IMR-90 (cell line): ENCODE measurements at regions not wholly inside any gene's neighbourhood (a gene's known extent, or its start where the extent isn't known, plus 50 kb on each side); places are given as distances from the start of the nearest gene placed in this dataset.

ENCODE experiments used
- ATAC-seq: fragments of 200-7000 bp; cut with Tn5 transposase; 2 replicates; pipeline ENCODE4 v1.9.1; 2020; ENCODE audit warnings: low read depth, mild to moderate bottlenecking, moderate library complexity
- BruUV-seq: library from RNA; stranded (reverse); fragments of 400-500 nt; replicated peaks from 2 replicates; lab custom pipeline; 2021; lab: Mats Ljungman, UMichigan
- CTCF ChIA-PET: fragments of 300-600 bp; formaldehyde crosslinking; extraction: SDS; loops from one replicate; lab custom pipeline; 2021; ENCODE audit warnings: antibody characterized with exemption; lab: Yijun Ruan, JAX
- POLR2A ChIA-PET: fragments of 300-600 bp; sonication (Branson Sonifier 250); formaldehyde crosslinking; loops from one replicate; lab custom pipeline; 2022; ENCODE audit warnings: antibody characterized with exemption; ENCODE audit not compliant: unreplicated experiment; lab: Charles Lee
- DNase-seq: peaks from one replicate; pipeline ENCODE4 v3.0.0; 2013
- H2AFZ ChIP-seq: replicated peaks from 2 replicates; pipeline ENCODE3; 2013; ENCODE audit warnings: low read length, mild to moderate bottlenecking; ENCODE audit not compliant: poor library complexity
- H2AK5ac ChIP-seq: 2 replicates; pipeline ENCODE4 v1.6.1; 2013; ENCODE audit warnings: low read depth, low read length, inconsistent platforms
- H2AK9ac ChIP-seq: replicated peaks from 2 replicates; pipeline ENCODE3; 2013; ENCODE audit warnings: mild to moderate bottlenecking, low read depth, low read length, moderate library complexity; ENCODE audit not compliant: poor library complexity
- H2BK120ac ChIP-seq: 2 replicates; pipeline ENCODE4 v1.6.1; 2013; ENCODE audit warnings: low read depth, low read length, inconsistent platforms
- H2BK15ac ChIP-seq: 3 replicates; pipeline ENCODE4 v1.6.1; 2013; ENCODE audit warnings: low read depth, low read length, inconsistent platforms
- H2BK20ac ChIP-seq: 2 replicates; pipeline ENCODE4 v1.6.1; 2013; ENCODE audit warnings: low read depth, mild to moderate bottlenecking, inconsistent platforms, low read length, moderate library complexity
- H2BK5ac ChIP-seq: 2 replicates; pipeline ENCODE4 v1.6.1; 2013; ENCODE audit warnings: mild to moderate bottlenecking, low read depth, low read length, inconsistent platforms; ENCODE audit not compliant: poor library complexity, severe bottlenecking
- H3K14ac ChIP-seq: replicated peaks from 2 replicates; pipeline ENCODE4 v1.6.1; 2013; ENCODE audit warnings: low read depth, low read length, inconsistent platforms
- H3K18ac ChIP-seq: 2 replicates; pipeline ENCODE4 v1.6.1; 2013; ENCODE audit warnings: low read depth, low read length, control low read depth
- H3K23ac ChIP-seq: 2 replicates; pipeline ENCODE4 v1.6.1; 2013; ENCODE audit warnings: low read depth, low read length, inconsistent platforms
- H3K27ac ChIP-seq: 2 replicates; pipeline ENCODE4 v1.5.1; 2013; ENCODE audit warnings: mild to moderate bottlenecking, control low read depth, low read length; ENCODE audit not compliant: insufficient read depth
- H3K27me3 ChIP-seq: 2 replicates; pipeline ENCODE4 v1.6.1; 2013; ENCODE audit warnings: low read length; ENCODE audit not compliant: control insufficient read depth, insufficient read depth
- H3K36me3 ChIP-seq: 2 replicates; pipeline ENCODE4 v1.6.1; 2013; ENCODE audit warnings: low read length, mixed read lengths; ENCODE audit not compliant: control insufficient read depth, insufficient read depth
- H3K4ac ChIP-seq: 2 replicates; pipeline ENCODE4 v1.6.1; 2013; ENCODE audit warnings: low read depth, low read length, inconsistent platforms
- H3K4me1 ChIP-seq: 2 replicates; pipeline ENCODE4 v1.6.1; 2013; ENCODE audit warnings: low read length, mixed read lengths; ENCODE audit not compliant: control insufficient read depth, insufficient read depth
- H3K4me2 ChIP-seq: 2 replicates; pipeline ENCODE4 v1.6.1; 2013; ENCODE audit warnings: low read depth, mild to moderate bottlenecking, control low read depth, low read length, moderate library complexity
- H3K4me3 ChIP-seq: 2 replicates; pipeline ENCODE4 v1.5.1; 2013; ENCODE audit warnings: low read depth, mild to moderate bottlenecking, control low read depth, low read length, moderate library complexity; ENCODE audit not compliant: insufficient read depth
- H3K56ac ChIP-seq: 2 replicates; pipeline ENCODE4 v1.6.1; 2013; ENCODE audit warnings: low read length, inconsistent platforms; ENCODE audit not compliant: insufficient read depth; ENCODE audit errors: extremely low read depth
- H3K79me1 ChIP-seq, 2 experiments: 2 replicates each; pipeline ENCODE4 v1.6.1; 2013; ENCODE audit warnings: low read length in 2 of 2, inconsistent platforms in 1 of 2, low read depth in 1 of 2
- H3K9ac ChIP-seq: 2 replicates; pipeline ENCODE4 v1.6.1; 2013; ENCODE audit warnings: low read depth, low read length, control low read depth
- H3K9me1 ChIP-seq: 2 replicates; pipeline ENCODE4 v1.6.1; 2013; ENCODE audit warnings: low read length, inconsistent platforms; ENCODE audit not compliant: insufficient read depth
- H3K9me3 ChIP-seq: 2 replicates; pipeline ENCODE4 v1.6.1; 2013; ENCODE audit warnings: low read length; ENCODE audit not compliant: control insufficient read depth, insufficient read depth
- H4K20me1 ChIP-seq: 2 replicates; pipeline ENCODE4 v1.6.1; 2013; ENCODE audit warnings: low read length, inconsistent platforms; ENCODE audit not compliant: insufficient read depth
- H4K5ac ChIP-seq: 2 replicates; pipeline ENCODE4 v1.6.1; 2013; ENCODE audit warnings: mild to moderate bottlenecking, low read depth, low read length, control low read depth
- H4K8ac ChIP-seq, 2 experiments: 2 replicates each; pipeline ENCODE4 v1.6.1; 2013; ENCODE audit warnings: low read depth in 2 of 2, low read length in 2 of 2, control low read depth in 1 of 2, inconsistent platforms in 1 of 2
- H4K91ac ChIP-seq: 2 replicates; pipeline ENCODE4 v1.6.1; 2013; ENCODE audit warnings: low read depth, low read length, inconsistent platforms; ENCODE audit not compliant: insufficient read depth
- BHLHE40 ChIP-seq: fragments of 150-350 bp; IDR thresholded peaks from 2 replicates; pipeline ENCODE4 v1.6.1; 2016; ENCODE audit warnings: mild to moderate bottlenecking, low read depth, low read length
- CEBPB ChIP-seq: IDR thresholded peaks from 2 replicates; pipeline ENCODE4 v1.6.1; 2012; ENCODE audit warnings: low read depth, low read length, improper control_type of control experiment
- CHD1 ChIP-seq: IDR thresholded peaks from 2 replicates; pipeline ENCODE4 v1.6.1; 2012; ENCODE audit warnings: low read depth, low read length, improper control_type of control experiment
- FOS ChIP-seq: fragments of 150-350 bp; IDR thresholded peaks from 2 replicates; pipeline ENCODE4 v1.6.1; 2016; ENCODE audit warnings: low read depth, low read length
- MAFK ChIP-seq: IDR thresholded peaks from 2 replicates; pipeline ENCODE4 v1.6.1; 2012; ENCODE audit warnings: low read depth, low read length, improper control_type of control experiment
- MAZ ChIP-seq: IDR thresholded peaks from 2 replicates; pipeline ENCODE4 v1.6.1; 2012; ENCODE audit warnings: low read depth, mild to moderate bottlenecking, low read length, improper control_type of control experiment, moderate library complexity, borderline replicate concordance
- MXI1 ChIP-seq: IDR thresholded peaks from 2 replicates; pipeline ENCODE4 v1.6.1; 2012; ENCODE audit warnings: low read depth, mild to moderate bottlenecking, low read length, moderate library complexity, borderline replicate concordance
- NFE2L2 ChIP-seq: fragments of 150-350 bp; IDR thresholded peaks from 2 replicates; pipeline ENCODE4 v1.6.1; 2016; ENCODE audit warnings: low read depth, mild to moderate bottlenecking, low read length
- POLR2A ChIP-seq: IDR thresholded peaks from 2 replicates; pipeline ENCODE4 v1.6.1; 2012; ENCODE audit warnings: mild to moderate bottlenecking, low read depth, low read length
- RAD21 ChIP-seq: IDR thresholded peaks from 2 replicates; pipeline ENCODE4 v1.6.1; 2012; ENCODE audit warnings: low read length, improper control_type of control experiment
- RCOR1 ChIP-seq: IDR thresholded peaks from 2 replicates; pipeline ENCODE4 v1.6.1; 2012; ENCODE audit warnings: mild to moderate bottlenecking, low read length, improper control_type of control experiment; ENCODE audit not compliant: insufficient replicate concordance
- RFX5 ChIP-seq: IDR thresholded peaks from 2 replicates; pipeline ENCODE4 v1.8.0; 2012; ENCODE audit warnings: low read depth, mild to moderate bottlenecking, low read length, moderate library complexity
- SMC3 ChIP-seq: fragments of 150-350 bp; IDR thresholded peaks from 2 replicates; pipeline ENCODE4 v1.6.1; 2016; ENCODE audit warnings: low read depth, mild to moderate bottlenecking, antibody characterized with exemption, low read length, moderate library complexity
- WGBS, 2 experiments: methylation state at CpG; one replicate each; pipeline versions ENCODE4 v1.1.5 to v1.1.7; 2013; ENCODE audit warnings: missing lambda C conversion rate in 2 of 2; ENCODE audit not compliant: insufficient read length in 1 of 2; ENCODE audit errors: extremely low coverage in 2 of 2; 5-methylcytosine and 5-hydroxymethylcytosine counted together
- dilution Hi-C: fragments of 300-500 bp; cut with HindIII; formaldehyde crosslinking; loops from one replicate; pipeline ENCODE4 v1.14.3; 2018; ENCODE audit warnings: low sequenced_read_pairs; ENCODE audit not compliant: unreplicated experiment
- in situ Hi-C: fragments of 300-500 bp; cut with MboI; formaldehyde crosslinking; loops from 3 replicates; pipeline ENCODE4 v1.14.3; 2019; ENCODE audit warnings: low sequenced_read_pairs, inconsistent platforms, mixed read lengths
- intact Hi-C: fragments of 100-400 bp; cut with micrococcal nuclease; formaldehyde crosslinking; loops from 2 replicates; pipeline ENCODE4 v1.10.0; 2022
- TF ChIP-seq, protein P1 (sequence below): fragments of 150-350 bp; IDR thresholded peaks from 2 replicates; pipeline ENCODE4 v1.6.1; 2016; ENCODE audit warnings: low read depth, mild to moderate bottlenecking, low read length, moderate library complexity, borderline replicate concordance
- TF ChIP-seq, protein P2 (sequence below): conservative IDR thresholded peaks from 2 replicates; pipeline ENCODE4 v1.5.1; 2012; ENCODE audit warnings: mild to moderate bottlenecking, low read depth, low read length, improper control_type of control experiment
- TF ChIP-seq, protein P3 (sequence below): fragments of 150-350 bp; IDR thresholded peaks from 2 replicates; pipeline ENCODE4 v1.6.1; 2017; ENCODE audit warnings: mild to moderate bottlenecking, antibody characterized with exemption, low read length, low read depth

DNA sequence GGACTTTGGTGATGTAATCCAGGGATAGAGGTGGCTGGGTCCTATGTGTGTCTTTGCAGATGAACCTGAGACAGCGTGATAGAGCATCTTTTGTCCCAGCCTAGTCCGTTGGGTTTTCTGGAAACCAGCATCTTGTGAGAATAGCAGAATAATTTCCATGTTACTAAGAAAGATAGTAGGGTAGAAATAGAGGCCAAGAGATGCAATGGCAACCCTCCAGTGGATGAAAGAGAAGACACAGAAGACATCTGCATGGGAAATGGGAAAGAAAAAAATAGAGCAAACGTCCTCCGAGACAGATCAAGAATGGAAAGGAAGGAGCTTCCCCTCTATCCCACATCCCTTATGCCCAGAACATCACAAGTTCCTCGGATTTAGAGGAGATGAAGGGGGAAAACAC is 409.3 kb upstream of the TMEM132C start:
- Histone ChIP-seq H2BK5ac (no peak overlapping the region), H3K79me1 (no peaks in the 10 kb centered on the region), H2BK15ac (no peak overlapping the region), H3K4me3 (no peak overlapping the region), H3K9ac (no peak overlapping the region), H4K91ac (no peak overlapping the region), H4K20me1 (no peaks in the 10 kb centered on the region), H3K56ac (no peak overlapping the region), H3K9me3 (peaks cover 31% of the 10 kb centered on the region), H2BK120ac (no peak overlapping the region), H3K4me1 (no peaks in the 10 kb centered on the region), H3K14ac (no peak overlapping the region), H4K8ac (no peak overlapping the region), H2AK9ac (no peak overlapping the region), H3K9me1 (no peaks in the 10 kb centered on the region), H2AK5ac (no peak overlapping the region), H3K4me2 (no peak overlapping the region), H3K18ac (no peak overlapping the region), H3K27me3 (no peaks in the 10 kb centered on the region), H3K4ac (no peak overlapping the region), H3K23ac (no peak overlapping the region), H2BK20ac (no peak overlapping the region), H3K27ac (no peak overlapping the region), H3K36me3 (no peaks in the 10 kb centered on the region), H4K5ac (no peak overlapping the region), H2AFZ (no peak overlapping the region)
- ATAC-seq (no peak), DNase-seq (no peak)
- CTCF ChIA-PET, result no interaction called here
- no peak for TF ChIP-seq FOS
- no peak for TF ChIP-seq RCOR1
- TF ChIP-seq SMC3, result no peak
- no peak for TF ChIP-seq CEBPB
- TF ChIP-seq, protein P1, sequence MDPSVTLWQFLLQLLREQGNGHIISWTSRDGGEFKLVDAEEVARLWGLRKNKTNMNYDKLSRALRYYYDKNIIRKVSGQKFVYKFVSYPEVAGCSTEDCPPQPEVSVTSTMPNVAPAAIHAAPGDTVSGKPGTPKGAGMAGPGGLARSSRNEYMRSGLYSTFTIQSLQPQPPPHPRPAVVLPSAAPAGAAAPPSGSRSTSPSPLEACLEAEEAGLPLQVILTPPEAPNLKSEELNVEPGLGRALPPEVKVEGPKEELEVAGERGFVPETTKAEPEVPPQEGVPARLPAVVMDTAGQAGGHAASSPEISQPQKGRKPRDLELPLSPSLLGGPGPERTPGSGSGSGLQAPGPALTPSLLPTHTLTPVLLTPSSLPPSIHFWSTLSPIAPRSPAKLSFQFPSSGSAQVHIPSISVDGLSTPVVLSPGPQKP, result no peak
- no peak for TF ChIP-seq RAD21
- no peak for TF ChIP-seq BHLHE40
- TF ChIP-seq CHD1, result no peak
- TF ChIP-seq RFX5, result no peak
- TF ChIP-seq, protein P2, sequence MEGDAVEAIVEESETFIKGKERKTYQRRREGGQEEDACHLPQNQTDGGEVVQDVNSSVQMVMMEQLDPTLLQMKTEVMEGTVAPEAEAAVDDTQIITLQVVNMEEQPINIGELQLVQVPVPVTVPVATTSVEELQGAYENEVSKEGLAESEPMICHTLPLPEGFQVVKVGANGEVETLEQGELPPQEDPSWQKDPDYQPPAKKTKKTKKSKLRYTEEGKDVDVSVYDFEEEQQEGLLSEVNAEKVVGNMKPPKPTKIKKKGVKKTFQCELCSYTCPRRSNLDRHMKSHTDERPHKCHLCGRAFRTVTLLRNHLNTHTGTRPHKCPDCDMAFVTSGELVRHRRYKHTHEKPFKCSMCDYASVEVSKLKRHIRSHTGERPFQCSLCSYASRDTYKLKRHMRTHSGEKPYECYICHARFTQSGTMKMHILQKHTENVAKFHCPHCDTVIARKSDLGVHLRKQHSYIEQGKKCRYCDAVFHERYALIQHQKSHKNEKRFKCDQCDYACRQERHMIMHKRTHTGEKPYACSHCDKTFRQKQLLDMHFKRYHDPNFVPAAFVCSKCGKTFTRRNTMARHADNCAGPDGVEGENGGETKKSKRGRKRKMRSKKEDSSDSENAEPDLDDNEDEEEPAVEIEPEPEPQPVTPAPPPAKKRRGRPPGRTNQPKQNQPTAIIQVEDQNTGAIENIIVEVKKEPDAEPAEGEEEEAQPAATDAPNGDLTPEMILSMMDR, result no peak
- TF ChIP-seq MAFK, result no peak
- no peak for TF ChIP-seq POLR2A
- TF ChIP-seq NFE2L2, result no peak
- TF ChIP-seq, protein P3, sequence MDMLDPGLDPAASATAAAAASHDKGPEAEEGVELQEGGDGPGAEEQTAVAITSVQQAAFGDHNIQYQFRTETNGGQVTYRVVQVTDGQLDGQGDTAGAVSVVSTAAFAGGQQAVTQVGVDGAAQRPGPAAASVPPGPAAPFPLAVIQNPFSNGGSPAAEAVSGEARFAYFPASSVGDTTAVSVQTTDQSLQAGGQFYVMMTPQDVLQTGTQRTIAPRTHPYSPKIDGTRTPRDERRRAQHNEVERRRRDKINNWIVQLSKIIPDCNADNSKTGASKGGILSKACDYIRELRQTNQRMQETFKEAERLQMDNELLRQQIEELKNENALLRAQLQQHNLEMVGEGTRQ, result no peak
- TF ChIP-seq MAZ, result no peak
- TF ChIP-seq MXI1, result no peak
- in situ Hi-C loops, result no loop called here
- dilution Hi-C loops, result no loop called here
- intact Hi-C loops, result no loop called here
- BruUV-seq, result no TSS peak
- WGBS, 2 experiments, result 57% methylated on average over 1 of the region's 5 CpGs; no CpG with 5 or more reads in 1 of the 2 experiments
- POLR2A ChIA-PET, result no interaction called here
